LNCaP clone FGC (cell line): ENCODE measurements at regions not wholly inside any gene's neighbourhood (a gene's known extent, or its start where the extent isn't known, plus 50 kb on each side); places are given as distances from the start of the nearest gene placed in this dataset.

Experiments used
- DNase-seq: peaks from one replicate; pipeline ENCODE4 v3.0.0-alpha.2; 2011; ENCODE audit warnings: low read depth
- H3K4me3 ChIP-seq: 2 replicates; pipeline ENCODE4 v1.5.1; 2011; ENCODE audit warnings: mild to moderate bottlenecking, low read depth, low read length, control low read depth
- CTCF ChIP-seq: IDR thresholded peaks from 2 replicates; pipeline ENCODE4 v1.5.1; 2012; ENCODE audit warnings: mild to moderate bottlenecking; ENCODE audit not compliant: control insufficient read depth, insufficient read depth; ENCODE audit errors: extremely low read depth

- no peak overlapping the region for H3K4me3 ChIP-seq
- no peak for TF ChIP-seq CTCF
- DNase-seq: no peak
Observed at GRCh38 chr10:107443326-107443725, 278.8 kb upstream of the SORCS1 start.

GRCh38 chr10:107442035-107442505, 277.6 kb upstream of the SORCS1 start:
- no peak for DNase-seq
- no peak for TF ChIP-seq CTCF
- no peak overlapping the region for H3K4me3 ChIP-seq

GRCh38 chr10:107440741-107441140, 276.2 kb upstream of the SORCS1 start:
- H3K4me3 ChIP-seq: no peak overlapping the region
- no peak for TF ChIP-seq CTCF

GRCh38 chr10:107437921-107438320, 273.4 kb upstream of the SORCS1 start:
- no peak overlapping the region for H3K4me3 ChIP-seq
- no peak for TF ChIP-seq CTCF
- no peak for DNase-seq

More at GRCh38 chr10:107440741-107441140, 276.2 kb upstream of the SORCS1 start:
- DNase-seq: no peak

- DNase-seq: no peak
- H3K4me3 ChIP-seq: no peak overlapping the region
- no peak for TF ChIP-seq CTCF
Observed at GRCh38 chr10:107436568-107436967, 272.1 kb upstream of the SORCS1 start.

- DNase-seq: no peak
- no peak for TF ChIP-seq CTCF
- H3K4me3 ChIP-seq: no peak overlapping the region
Observed at GRCh38 chr10:107434854-107435253, 270.3 kb upstream of the SORCS1 start.

GRCh38 chr10:107434201-107434600, 269.7 kb upstream of the SORCS1 start:
- no peak overlapping the region for H3K4me3 ChIP-seq
- no peak for DNase-seq
- no peak for TF ChIP-seq CTCF
